Amniotic stem cell (primary cell): ENCODE measurements at regions not wholly inside any gene's neighbourhood (a gene's known extent, or its start where the extent isn't known, plus 50 kb on each side); places are given as distances from the start of the nearest gene placed in this dataset.
"Not testable (repeated sequence)": the region's sequence is repeated elsewhere in the genome, so short reads cannot be mapped to it uniquely, and the experiment has no call there.

Source experiments
- DNase-seq: peaks from one replicate; lab custom pipeline; 2025; lab: John Stamatoyannopoulos, UW

- no peak for DNase-seq
These were observed 432.5 kb downstream of the HS3ST3B1 start for GRCh38 chr17:14733376-14733775.

GRCh38 chr17:14732211-14732610 is 431.3 kb downstream of the HS3ST3B1 start:
- DNase-seq, result no peak

- no peak for DNase-seq
These were observed 430.7 kb downstream of the HS3ST3B1 start for GRCh38 chr17:14731591-14731990.

- no peak for DNase-seq
These were observed 429.9 kb downstream of the HS3ST3B1 start for GRCh38 chr17:14730821-14731220.

- no peak for DNase-seq
These were observed 424.8 kb downstream of the HS3ST3B1 start for GRCh38 chr17:14725729-14726128.

- no peak for DNase-seq
These were observed 423.9 kb downstream of the HS3ST3B1 start for GRCh38 chr17:14724770-14725169.

GRCh38 chr17:14723349-14723748 is 422.5 kb downstream of the HS3ST3B1 start:
- DNase-seq, result not testable (repeated sequence)

- no peak for DNase-seq
These were observed 419.1 kb downstream of the HS3ST3B1 start for GRCh38 chr17:14719942-14720341.

GRCh38 chr17:14717859-14718258 is 417.0 kb downstream of the HS3ST3B1 start:
- no peak for DNase-seq

- no peak for DNase-seq
These were observed 414.7 kb downstream of the HS3ST3B1 start for GRCh38 chr17:14715561-14715960.

GRCh38 chr17:14712611-14713021 is 411.7 kb downstream of the HS3ST3B1 start:
- DNase-seq, result no peak

GRCh38 chr17:14704121-14704520 is 403.2 kb downstream of the HS3ST3B1 start:
- DNase-seq, result no peak

GRCh38 chr17:14701886-14702285 is 401.0 kb downstream of the HS3ST3B1 start:
- no peak for DNase-seq

GRCh38 chr17:14699574-14700185 is 398.8 kb downstream of the HS3ST3B1 start:
- no peak for DNase-seq

- no peak for DNase-seq
These were observed 392.5 kb downstream of the HS3ST3B1 start for GRCh38 chr17:14693382-14693781.

GRCh38 chr17:14690704-14691103 is 389.8 kb downstream of the HS3ST3B1 start:
- DNase-seq, result no peak

- no peak for DNase-seq
These were observed 387.3 kb downstream of the HS3ST3B1 start for GRCh38 chr17:14688134-14688533.

- DNase-seq, result no peak
These were observed 371.9 kb downstream of the HS3ST3B1 start for GRCh38 chr17:14672830-14673229.

GRCh38 chr17:14670861-14671260 is 370.0 kb downstream of the HS3ST3B1 start:
- no peak for DNase-seq

GRCh38 chr17:14664511-14664910 is 363.6 kb downstream of the HS3ST3B1 start:
- no peak for DNase-seq

GRCh38 chr17:14641117-14641516 is 340.2 kb downstream of the HS3ST3B1 start:
- no peak for DNase-seq

GRCh38 chr17:14637260-14637659 is 336.4 kb downstream of the HS3ST3B1 start:
- DNase-seq, result no peak

- no peak for DNase-seq
These were observed 329.7 kb downstream of the HS3ST3B1 start for GRCh38 chr17:14630621-14631020.

- DNase-seq, result no peak
These were observed 329.2 kb downstream of the HS3ST3B1 start for GRCh38 chr17:14630046-14630445.
